ENCODE measurements at regions not wholly inside any gene's neighbourhood (a gene's known extent, or its start where the extent isn't known, plus 50 kb on each side); places are given as distances from the start of the nearest gene placed in this dataset.
"Not testable (repeated sequence)": the region's sequence is repeated elsewhere in the genome, so short reads cannot be mapped to it uniquely, and the experiment has no call there.

DNA sequence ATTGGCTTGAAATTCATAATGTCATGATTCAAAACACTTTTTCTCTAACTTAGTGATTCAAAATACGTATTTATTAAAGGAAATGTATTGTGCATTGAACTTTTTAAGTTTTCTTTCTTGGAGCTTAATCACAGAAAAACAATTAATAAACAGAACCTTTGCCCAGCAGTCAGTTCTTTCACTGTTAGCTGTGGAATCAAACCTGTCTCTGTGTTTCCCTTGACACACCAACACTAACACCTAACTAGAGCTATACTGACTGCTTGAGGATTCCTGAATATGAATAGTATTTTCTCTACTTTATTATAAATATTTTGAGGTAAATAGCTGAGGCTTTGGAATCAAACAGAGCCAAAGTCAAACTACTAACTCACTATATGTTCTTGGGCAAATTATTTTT lies 296.4 kb downstream of the HIVEP2 start:
- POLR2A ChIA-PET (ENCODE audit: unreplicated experiment): no interaction called here
- no TSS peak for BruUV-seq (replicated peaks)
- no peak for DNase-seq

DNA sequence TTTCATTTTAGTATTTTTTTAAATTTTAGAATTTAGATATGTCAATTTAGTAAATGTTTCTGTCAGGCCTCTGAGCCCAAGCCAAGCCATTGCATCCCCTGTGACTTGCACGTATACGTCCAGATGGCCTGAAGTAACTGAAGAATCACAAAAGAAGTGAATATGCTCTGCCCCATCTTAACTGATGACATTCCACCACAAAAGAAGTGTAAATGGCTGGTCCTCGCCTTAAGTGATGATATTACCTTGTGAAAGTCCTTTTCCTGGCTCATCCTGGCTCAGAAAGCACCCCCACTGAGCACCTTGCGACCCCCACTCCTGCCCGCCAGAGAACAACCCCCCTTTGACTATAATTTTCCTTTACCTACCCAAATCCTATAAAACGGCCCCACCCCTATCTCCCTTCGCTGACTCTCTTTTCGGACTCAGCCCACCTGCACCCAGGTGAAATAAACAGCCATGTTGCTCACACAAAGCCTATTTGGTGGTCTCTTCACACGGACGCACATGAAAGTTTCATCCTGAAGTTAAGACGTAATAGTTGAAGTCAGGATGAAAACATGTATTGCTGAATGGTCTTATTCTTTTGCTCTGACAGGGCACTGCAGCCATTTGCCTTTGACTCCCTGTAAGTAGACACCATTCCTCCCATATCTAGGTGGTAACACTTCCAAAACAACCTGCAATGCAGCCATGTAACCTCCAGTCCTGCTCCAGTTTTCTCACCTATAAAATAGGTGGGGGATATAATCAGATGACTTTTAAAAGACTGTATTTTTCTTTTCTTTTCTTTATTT lies 295.3 kb downstream of the HIVEP2 start:
- H3K4me1 ChIP-seq (replicated peaks; ENCODE audit: insufficient read depth); H4K20me1 ChIP-seq (ENCODE audit: insufficient read depth); CTCF ChIA-PET; H3K79me2 ChIP-seq (ENCODE audit: low read depth); H3K27me3 ChIP-seq (ENCODE audit: insufficient read depth, low read depth); H3K27ac ChIP-seq; DNase-seq; POLR2A ChIA-PET (ENCODE audit: unreplicated experiment); H3K36me3 ChIP-seq (ENCODE audit: low read depth); H2AFZ ChIP-seq; H3K4me2 ChIP-seq; intact Hi-C loops (cut with micrococcal nuclease; ENCODE audit: unreplicated experiment); H3K9me3 ChIP-seq (ENCODE audit: insufficient read depth, low read depth); BruUV-seq (replicated peaks); H3F3A ChIP-seq (ENCODE audit: insufficient read depth, low read depth); H3K9me2 ChIP-seq (ENCODE audit: insufficient read depth); H3K4me3 ChIP-seq: not testable (repeated sequence)

More for the DNA sequence above, 296.4 kb downstream of the HIVEP2 start:
- no peaks in the 10 kb centered on the region for H3K79me2 ChIP-seq (ENCODE audit: low read depth)
- no peaks in the 10 kb centered on the region for H3K9me2 ChIP-seq (ENCODE audit: insufficient read depth)
- no peaks in the 10 kb centered on the region for H3F3A ChIP-seq (ENCODE audit: insufficient read depth, low read depth)
- no peak overlapping the region for H3K4me2 ChIP-seq
- H3K4me3 ChIP-seq: no peak overlapping the region
- intact Hi-C loops (cut with micrococcal nuclease; ENCODE audit: unreplicated experiment): no loop called here
- H3K9me3 ChIP-seq (ENCODE audit: insufficient read depth, low read depth): no peaks in the 10 kb centered on the region
- H3K4me1 ChIP-seq (replicated peaks; ENCODE audit: insufficient read depth): no peaks in the 10 kb centered on the region
- no peak for TF ChIP-seq EZH2 (IDR thresholded peaks at IDR 0.05; ENCODE audit: low read depth)
- TF ChIP-seq, protein P1, sequence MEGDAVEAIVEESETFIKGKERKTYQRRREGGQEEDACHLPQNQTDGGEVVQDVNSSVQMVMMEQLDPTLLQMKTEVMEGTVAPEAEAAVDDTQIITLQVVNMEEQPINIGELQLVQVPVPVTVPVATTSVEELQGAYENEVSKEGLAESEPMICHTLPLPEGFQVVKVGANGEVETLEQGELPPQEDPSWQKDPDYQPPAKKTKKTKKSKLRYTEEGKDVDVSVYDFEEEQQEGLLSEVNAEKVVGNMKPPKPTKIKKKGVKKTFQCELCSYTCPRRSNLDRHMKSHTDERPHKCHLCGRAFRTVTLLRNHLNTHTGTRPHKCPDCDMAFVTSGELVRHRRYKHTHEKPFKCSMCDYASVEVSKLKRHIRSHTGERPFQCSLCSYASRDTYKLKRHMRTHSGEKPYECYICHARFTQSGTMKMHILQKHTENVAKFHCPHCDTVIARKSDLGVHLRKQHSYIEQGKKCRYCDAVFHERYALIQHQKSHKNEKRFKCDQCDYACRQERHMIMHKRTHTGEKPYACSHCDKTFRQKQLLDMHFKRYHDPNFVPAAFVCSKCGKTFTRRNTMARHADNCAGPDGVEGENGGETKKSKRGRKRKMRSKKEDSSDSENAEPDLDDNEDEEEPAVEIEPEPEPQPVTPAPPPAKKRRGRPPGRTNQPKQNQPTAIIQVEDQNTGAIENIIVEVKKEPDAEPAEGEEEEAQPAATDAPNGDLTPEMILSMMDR (conservative IDR thresholded peaks at IDR 0.05): no peak
- CTCF ChIA-PET: no interaction called here
- no peak overlapping the region for H3K27ac ChIP-seq
- H3K36me3 ChIP-seq (ENCODE audit: low read depth): no peaks in the 10 kb centered on the region
- H3K27me3 ChIP-seq (ENCODE audit: insufficient read depth, low read depth): no peaks in the 10 kb centered on the region
- H4K20me1 ChIP-seq (ENCODE audit: insufficient read depth): no peaks in the 10 kb centered on the region
- H2AFZ ChIP-seq: no peak overlapping the region

DNA sequence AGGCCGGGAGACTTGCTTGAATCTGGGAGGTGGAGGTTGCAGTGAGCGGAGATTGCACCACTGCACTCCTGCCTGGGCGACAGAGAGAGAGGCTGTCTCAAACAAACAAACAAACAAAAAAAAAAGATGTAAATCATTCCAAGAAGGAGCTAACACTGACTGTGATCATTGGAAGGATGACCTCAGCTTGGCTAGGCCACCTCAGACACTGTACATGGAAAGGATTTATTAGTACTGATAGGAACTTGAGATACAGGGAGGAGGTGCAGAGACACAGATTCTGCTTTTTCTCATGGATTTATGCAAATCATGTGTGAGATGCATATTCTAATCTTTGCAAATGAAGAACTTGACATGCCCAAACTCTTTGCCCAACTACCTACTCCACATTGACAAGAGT lies 293.6 kb downstream of the HIVEP2 start:
- intact Hi-C loops (cut with micrococcal nuclease; ENCODE audit: unreplicated experiment): no loop called here
- Histone ChIP-seq H3K36me3 (ENCODE audit: low read depth) (no peaks in the 10 kb centered on the region), H3K4me1 (replicated peaks; ENCODE audit: insufficient read depth) (no peaks in the 10 kb centered on the region), H3F3A (ENCODE audit: insufficient read depth, low read depth) (no peaks in the 10 kb centered on the region), H3K9me3 (ENCODE audit: insufficient read depth, low read depth) (no peaks in the 10 kb centered on the region), H2AFZ (no peak overlapping the region), H3K79me2 (ENCODE audit: low read depth) (no peaks in the 10 kb centered on the region), H3K27ac (no peak overlapping the region), H3K4me3 (no peak overlapping the region), H3K9me2 (ENCODE audit: insufficient read depth) (no peaks in the 10 kb centered on the region), H3K27me3 (ENCODE audit: insufficient read depth, low read depth) (no peaks in the 10 kb centered on the region), H3K4me2 (no peak overlapping the region), H4K20me1 (ENCODE audit: insufficient read depth) (no peaks in the 10 kb centered on the region)
- TF ChIP-seq, protein P1 (conservative IDR thresholded peaks at IDR 0.05): no peak
- TF ChIP-seq EZH2 (IDR thresholded peaks at IDR 0.05; ENCODE audit: low read depth): no peak
- DNase-seq: no peak
- no TSS peak for BruUV-seq (replicated peaks)
- ChIA-PET CTCF (interaction anchor here (0.6 kb wide), 1 partner anchor 329 kb away, joined by 9 read pairs; no protein-coding TSS in a partner anchor), POLR2A (ENCODE audit: unreplicated experiment) (no interaction called here)

All from PC-9 (cell line).